GM21619 (cell line): ENCODE measurements at regions not wholly inside any gene's neighbourhood (a gene's known extent, or its start where the extent isn't known, plus 50 kb on each side); places are given as distances from the start of the nearest gene placed in this dataset.
"Not testable (repeated sequence)": the region's sequence is repeated elsewhere in the genome, so short reads cannot be mapped to it uniquely, and the experiment has no call there.

Experiments used
- ATAC-seq: cut with Tn5 transposase; IDR thresholded peaks from one replicate; pipeline ENCODE4 v1.9.1; 2021; ENCODE audit not compliant: unreplicated experiment

DNA sequence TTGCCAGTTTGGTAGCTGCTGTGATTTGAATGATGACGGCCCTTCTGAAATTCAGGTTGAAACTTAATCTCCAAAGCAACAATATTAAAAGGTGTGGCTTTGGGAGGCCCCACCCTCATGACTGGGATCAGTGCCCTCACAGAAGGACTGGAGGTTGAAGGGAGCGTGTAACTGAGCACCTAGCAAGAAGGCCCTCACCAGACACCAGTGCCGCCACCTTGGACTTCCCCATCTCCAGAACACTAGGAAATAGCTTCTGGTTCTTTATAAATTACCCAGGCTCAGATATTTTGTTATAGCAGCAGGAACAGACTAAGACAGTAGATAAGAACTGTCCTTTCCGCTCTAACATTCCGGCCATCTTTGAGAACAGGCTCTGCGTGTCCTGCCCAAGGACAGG lies 243.1 kb downstream of the DLL1 start:
- ATAC-seq: no peak

GRCh38 chr6:170046791-170047626 lies 243.9 kb downstream of the DLL1 start:
- no peak for ATAC-seq

DNA sequence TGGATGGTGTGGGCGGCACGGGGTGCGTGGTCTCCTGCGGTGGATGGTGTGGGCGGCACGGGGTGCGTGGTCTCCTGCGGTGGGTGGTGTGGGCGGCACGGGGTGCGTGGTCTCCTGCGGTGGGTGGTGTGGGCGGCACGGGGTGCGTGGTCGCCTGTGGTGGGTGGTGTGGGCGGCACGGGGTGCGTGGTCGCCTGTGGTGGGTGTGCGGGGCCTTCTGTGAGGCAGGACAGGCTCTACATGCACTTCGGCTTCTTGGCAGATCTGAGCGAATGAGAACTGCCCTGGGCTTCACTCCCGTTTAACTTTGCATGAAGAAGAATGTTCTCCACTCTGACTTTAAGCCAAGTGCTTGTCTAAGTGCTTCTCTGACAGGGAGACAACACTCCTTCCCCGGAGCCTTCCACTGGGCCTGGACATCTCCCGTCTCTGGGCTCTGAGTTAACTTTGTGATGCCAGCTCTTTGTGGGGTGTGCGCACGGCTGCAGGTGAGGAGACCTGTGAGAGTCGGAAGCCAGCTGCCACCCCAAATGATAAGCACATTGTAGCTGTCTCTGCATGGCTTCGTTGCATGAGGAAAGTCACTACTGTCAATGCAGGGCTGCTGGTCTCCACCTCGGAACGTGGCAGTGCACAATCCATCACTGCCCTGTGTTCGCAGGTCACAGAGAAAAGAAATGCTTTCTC lies 244.8 kb downstream of the DLL1 start:
- no peak for ATAC-seq

GRCh38 chr6:170045563-170045960 lies 245.3 kb downstream of the DLL1 start:
- no peak for ATAC-seq

DNA sequence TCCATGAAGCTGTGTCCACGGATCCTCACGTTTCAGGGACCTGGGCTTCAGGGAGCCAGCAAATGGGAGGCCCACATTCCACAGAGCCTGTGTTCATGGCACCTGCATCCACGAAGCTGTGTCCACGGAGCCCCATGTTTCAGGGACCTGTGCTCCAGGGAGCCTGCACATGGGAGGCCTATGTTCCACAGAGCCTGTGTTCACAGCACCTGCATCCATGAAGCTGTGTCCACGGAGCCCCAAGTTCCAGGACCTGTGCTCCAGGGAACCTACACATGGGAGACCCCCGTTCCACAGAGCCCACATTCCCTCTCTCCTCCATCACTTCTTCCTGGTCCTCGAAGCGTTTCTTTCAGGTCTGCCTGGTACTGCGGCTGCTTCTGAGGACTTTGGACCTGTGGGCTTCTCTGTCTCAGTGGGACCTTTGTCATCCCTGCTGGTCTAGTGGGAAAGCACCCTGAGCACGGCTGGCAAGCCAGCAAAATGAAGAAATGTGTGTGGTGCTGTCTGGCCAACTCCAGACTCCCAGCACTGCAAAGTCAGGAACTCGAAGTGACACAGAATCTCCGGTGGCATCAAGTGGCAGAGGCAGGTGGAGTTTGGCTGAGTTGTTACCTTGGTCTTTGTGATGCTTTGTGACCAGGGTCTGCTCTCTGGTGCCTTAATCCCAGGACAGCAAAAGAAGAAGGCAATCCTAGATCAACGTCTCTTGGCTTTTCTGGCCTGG lies 245.9 kb downstream of the DLL1 start:
- no peak for ATAC-seq

DNA sequence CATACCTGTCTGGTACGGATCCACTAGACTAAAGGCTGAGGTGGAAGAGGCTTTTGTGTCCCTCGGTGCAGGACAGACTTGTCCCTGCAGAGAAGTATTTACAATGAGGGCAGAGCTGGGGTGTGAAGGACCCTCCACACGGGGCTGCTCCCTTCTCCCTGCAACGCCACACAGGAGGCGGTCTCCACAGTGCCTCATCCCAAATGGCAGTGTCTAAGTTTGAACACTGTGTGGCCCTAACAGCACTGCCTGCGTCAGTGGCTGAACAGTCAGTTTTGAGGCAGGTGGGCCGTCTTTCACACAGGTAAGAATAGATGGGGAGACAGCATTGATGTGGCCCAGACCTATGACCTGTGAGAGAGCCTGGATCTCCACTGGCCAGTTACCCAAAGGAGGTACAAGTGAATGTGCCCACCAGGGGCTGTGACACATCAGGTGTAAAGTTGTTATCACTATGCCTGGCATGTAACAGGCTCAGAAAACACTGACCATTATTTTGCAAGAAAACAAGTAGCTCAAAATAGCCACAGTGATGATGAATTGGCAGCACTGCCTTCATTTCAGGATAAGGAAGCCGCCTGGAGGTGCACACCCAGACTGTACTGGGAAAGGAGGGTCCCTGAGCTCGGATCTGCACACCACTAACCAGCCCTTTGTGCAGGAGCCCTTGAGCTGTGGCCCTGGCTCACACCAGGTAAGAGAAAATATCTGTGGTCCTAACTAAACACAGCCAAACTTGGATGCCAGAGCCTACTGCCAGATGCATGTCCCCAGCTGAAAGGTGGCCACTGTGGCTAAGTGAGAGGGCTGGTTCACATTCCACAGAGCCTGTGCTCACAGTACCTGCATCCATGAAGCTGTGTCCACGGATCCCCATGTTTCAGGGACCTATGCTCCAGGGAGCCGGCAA lies 246.7 kb downstream of the DLL1 start:
- ATAC-seq: no peak

GRCh38 chr6:170043150-170043819 lies 247.6 kb downstream of the DLL1 start:
- ATAC-seq: no peak

GRCh38 chr6:170042596-170043118 lies 248.2 kb downstream of the DLL1 start:
- no peak for ATAC-seq

- ATAC-seq: no peak
Observed at GRCh38 chr6:170042123-170042522, 248.8 kb downstream of the DLL1 start.

GRCh38 chr6:170041526-170041925 lies 249.4 kb downstream of the DLL1 start:
- no peak for ATAC-seq

DNA sequence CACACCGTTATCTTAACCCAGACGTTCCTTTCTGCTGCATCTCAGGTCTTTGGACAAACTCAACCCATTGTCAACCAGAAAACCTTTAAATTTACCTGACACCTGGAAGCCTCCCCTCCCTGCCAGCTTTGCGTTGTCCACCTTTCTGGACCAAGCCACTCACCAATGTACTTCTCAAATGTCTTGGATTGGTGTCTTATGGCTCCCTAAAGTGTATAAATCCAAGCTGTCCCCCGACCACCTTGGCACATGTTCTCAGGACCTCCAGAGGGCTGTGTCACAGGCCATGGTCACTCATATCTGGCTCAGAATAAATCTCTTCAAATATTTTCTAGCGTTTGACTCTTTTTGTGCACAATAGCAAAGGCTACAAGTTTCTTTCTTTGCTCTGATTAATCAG lies 250.0 kb downstream of the DLL1 start:
- ATAC-seq: no peak

GRCh38 chr6:170040115-170040500 lies 250.8 kb downstream of the DLL1 start:
- no peak for ATAC-seq

DNA sequence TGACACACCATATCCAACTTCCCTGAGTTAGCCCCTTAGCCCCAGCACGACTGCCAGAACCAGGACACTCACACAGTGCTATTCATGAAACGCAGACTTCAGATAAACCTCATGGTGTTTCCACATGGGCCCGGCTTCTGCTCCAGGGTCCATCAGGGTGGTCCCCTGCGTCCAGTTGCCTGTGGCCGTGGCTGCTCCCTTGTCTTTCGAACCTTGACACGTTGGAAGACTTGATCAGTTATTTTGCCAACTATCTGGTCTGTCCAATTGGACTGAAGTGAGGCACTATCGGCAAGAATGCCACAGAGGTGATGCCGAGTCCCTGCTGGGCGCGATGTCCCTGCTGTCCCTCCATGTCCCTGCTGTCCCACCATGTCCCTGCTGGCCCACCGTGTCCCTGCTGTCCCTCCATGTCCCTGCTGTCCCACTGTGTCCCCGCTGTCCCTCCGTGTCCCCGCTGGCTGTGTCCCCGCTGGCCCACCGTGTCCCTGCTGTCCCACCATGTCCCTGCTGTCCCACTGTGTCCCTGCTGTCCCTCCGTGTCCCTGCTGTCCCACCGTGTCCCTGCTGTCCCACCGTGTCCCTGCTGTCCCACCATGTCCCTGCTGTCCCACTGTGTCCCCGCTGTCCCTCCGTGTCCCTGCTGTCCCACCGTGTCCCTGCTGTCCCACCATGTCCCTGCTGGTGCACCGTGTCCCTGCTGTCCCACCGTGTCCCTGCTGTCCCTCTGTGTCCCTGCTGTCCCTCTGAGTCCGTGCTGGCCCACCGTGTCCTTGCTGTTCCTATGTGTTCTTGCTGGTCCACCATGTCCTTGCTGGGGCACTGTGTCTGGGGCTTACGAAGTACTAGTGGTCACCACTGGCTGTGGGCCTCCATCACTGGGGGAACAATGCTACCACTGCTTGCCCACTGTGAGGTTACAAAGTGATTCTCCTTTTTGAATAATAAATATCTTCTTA lies 251.4 kb downstream of the DLL1 start:
- ATAC-seq: no peak

GRCh38 chr6:170038708-170039107 lies 252.2 kb downstream of the DLL1 start:
- ATAC-seq: no peak

DNA sequence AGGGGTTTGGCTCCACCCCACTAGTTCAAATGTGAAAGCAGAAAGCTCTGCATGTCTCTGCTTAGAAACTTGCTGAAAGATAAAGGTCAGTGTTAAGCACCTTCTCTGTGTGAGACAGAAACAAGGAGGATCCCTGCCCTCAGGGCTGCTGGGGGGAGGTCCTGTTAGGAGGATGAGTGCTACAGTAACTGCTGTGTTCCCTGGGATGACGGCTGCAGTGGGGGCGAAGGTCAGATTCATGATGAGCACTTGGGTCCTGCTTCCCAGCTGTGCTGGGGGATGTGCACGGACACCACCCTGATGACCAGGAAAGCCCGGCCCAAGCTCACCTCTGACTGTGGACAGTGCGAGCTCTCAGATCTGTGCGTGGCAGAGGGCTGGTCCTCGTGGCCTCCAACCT lies 252.6 kb downstream of the DLL1 start:
- no peak for ATAC-seq

GRCh38 chr6:170037541-170038250 lies 253.2 kb downstream of the DLL1 start:
- ATAC-seq: no peak

GRCh38 chr6:170036916-170037315 lies 254.0 kb downstream of the DLL1 start:
- ATAC-seq: no peak

- not testable (repeated sequence) for ATAC-seq
Observed at GRCh38 chr6:170036367-170036766, 254.5 kb downstream of the DLL1 start.
